HG03280 (cell line): ENCODE measurements at regions not wholly inside any gene's neighbourhood (a gene's known extent, or its start where the extent isn't known, plus 50 kb on each side); places are given as distances from the start of the nearest gene placed in this dataset.

Experiments
- ATAC-seq: cut with Tn5 transposase; IDR thresholded peaks from one replicate; pipeline ENCODE4 v1.9.1; 2021; ENCODE audit warnings: mild to moderate bottlenecking, moderate library complexity; ENCODE audit not compliant: unreplicated experiment

DNA sequence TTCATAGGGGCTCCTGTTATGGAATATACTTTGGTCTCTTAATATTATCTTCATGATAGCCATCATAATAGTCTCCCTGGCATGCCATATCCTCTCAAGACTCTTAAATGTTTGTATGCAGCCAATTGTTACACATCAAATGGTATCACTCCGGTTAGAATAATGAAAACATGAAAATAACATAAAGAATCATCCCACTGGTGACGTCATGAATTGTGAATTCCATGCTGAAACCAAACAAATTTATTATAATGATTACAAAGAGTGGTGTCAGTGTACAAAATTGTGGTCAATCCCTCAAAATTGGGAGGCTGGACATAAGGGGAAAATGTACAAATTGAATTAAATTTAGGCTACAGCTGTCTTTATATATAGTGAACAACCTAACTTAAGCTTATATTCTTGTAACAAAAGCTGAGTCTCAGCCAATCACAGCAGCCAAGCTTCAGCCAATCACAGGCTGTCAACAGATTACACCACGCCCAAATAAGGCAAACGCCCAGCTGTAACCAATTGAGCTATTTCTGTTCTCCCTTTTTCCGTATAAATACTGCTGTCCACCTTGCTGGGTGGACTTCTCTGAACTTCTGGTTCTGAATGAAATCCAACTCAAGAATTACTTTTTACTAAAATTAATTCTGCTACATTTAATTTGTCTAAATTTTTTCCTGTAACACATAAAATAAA is 156.1 kb downstream of the CHD9NB start:
- ATAC-seq = no peak

- no peak for ATAC-seq
Measured at GRCh38 chr16:52874042-52874441, 178.7 kb downstream of the CHD9NB start.

GRCh38 chr16:52872731-52873130 is 180.0 kb downstream of the CHD9NB start:
- ATAC-seq = no peak

DNA sequence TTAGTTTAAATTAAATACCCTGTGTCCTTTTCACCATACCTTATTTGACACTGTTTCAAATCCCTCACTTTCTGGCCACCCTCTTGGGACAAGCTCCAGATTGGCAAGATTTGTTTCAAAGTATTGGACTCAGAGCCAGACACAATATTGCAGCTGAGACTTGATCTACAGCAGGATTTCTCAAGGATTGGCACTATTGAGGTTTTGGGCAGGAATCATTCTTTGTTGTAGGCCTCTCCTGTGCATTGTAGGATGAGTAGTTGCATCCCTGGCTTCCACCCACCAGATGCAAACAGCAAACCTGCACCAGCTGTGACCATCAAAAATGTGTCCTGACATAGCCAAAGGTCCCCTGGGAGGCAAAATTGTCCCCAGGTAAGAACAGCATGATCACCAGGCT is 181.2 kb downstream of the CHD9NB start:
- ATAC-seq = no peak

DNA sequence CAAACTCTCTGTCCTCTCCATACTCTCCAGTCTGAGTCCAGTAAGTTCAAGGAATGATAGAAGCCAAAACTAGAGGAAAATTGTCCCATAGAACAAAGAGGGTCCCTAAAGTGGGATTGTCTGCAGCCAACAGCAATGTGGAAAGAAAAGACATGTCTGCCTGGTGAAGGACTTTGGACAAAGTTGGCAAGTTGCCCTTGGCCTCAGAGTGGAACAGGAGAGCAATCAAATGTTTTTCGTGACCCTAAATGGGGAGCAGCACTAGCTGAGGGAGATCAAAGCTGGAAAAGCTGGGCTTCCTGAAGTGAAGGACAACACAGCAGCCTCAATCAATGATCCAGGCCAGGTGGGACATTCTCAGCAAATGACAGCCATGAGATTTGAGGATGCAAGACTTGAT is 183.5 kb downstream of the CHD9NB start:
- ATAC-seq = no peak

- ATAC-seq = no peak
Measured at GRCh38 chr16:52863000-52863399, 189.7 kb downstream of the CHD9NB start.

- no peak for ATAC-seq
Measured at GRCh38 chr16:52861614-52862022, 191.1 kb downstream of the CHD9NB start.

GRCh38 chr16:52855463-52855862 is 197.2 kb downstream of the CHD9NB start:
- ATAC-seq = no peak

GRCh38 chr16:52852978-52853377 is 199.7 kb downstream of the CHD9NB start:
- ATAC-seq = no peak

DNA sequence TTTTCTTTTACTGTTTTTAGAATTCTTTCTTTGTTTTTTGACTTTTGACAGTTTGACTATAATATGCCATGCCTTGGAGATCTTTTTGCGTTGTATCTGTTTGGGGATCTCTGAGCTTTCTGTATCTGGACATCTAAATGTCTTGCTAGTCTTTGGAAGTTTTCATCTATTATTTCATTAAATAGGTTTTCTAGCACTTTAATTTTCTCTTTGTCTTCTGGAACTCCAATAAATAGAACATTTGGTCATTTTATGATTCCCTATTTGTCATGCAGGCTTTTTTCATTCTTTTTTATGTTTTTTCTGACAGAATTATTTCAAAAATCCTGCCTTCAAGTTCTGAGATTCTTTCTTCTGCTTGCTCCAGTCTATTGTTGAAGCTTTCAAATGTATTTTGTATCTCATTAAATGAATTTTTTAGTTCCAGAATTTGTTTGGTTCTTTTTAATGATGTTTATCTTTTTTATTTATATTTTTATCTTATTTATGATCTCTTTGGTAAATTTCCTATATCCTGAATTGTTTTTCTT is 201.4 kb downstream of the CHD9NB start:
- no peak for ATAC-seq

- ATAC-seq = no peak
Measured at GRCh38 chr16:52843381-52843780, 209.3 kb downstream of the CHD9NB start.

DNA sequence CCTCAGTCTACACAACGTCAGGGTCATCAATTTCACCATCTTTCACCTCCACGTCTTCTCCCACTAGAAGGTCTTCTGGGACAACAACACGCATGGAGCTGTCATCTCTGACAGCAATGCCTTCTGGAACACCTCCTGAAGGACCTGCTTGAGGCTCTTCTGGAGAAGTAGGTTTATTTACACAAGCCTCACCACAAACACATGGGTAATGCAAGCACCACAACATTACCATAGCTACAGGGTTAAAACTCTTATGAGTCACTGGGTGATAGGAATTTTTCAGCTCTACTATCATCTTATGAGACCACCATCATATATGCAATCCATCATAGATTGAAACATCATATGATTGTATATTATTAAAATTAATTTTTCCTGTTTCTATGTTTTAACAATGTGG is 215.4 kb downstream of the CHD9NB start:
- ATAC-seq = no peak

DNA sequence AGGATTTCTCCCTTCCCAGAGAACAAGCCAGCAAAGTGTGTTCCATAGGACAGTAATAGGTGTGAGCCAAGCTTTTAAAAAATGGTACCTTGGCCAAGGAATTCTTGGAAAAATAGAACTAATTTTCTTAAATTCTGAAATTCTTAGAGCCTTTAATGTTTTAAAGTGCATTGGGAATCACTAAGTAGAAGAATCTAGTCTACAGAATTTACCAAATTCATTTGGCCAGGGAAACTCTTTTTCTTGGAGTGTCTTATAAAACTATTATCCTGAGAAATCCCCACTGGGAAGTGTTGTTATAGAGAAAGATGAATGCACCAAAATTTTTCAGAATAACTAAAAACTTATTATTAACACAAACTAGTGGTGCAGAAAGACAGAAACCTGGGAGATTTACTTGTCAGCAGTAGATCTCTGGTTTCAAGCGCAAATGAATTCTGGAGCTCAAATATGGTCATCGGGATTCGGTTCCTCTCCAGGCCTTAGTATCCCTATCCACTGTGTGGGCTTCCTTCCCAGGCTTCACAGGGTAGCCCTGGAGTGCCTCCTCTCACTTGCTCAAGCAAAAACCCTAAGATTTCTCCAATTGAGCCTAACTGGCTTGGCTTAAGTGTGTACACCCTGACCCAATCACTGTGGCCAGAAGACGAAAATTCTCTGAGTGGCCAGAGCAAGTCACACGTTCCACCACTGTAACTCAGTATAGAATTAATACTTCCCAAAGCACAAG is 217.8 kb downstream of the CHD9NB start:
- ATAC-seq = no peak

DNA sequence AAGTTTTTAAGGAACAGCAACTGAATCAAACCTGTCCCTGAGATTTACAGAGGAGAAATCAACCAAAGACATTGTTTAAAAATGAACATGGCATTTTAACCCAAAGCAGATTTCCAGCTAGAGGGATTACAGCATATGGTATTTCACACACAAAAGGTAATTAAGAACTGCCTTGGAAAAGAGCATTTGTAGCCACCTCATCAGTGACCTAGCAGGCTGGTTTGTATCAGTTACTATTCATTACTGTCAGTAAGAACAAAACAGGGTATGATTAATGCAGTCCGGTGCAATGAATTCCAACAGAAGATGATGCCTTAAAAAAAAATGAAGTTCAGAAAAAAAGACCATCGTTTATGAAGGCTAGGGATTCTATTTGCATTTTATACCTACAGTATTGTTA is 219.9 kb downstream of the CHD9NB start:
- no peak for ATAC-seq

- ATAC-seq = no peak
Measured at GRCh38 chr16:52827456-52827855, 225.2 kb downstream of the CHD9NB start.

- no peak for ATAC-seq
Measured at GRCh38 chr16:52825892-52826291, 226.8 kb downstream of the CHD9NB start.

- no peak for ATAC-seq
Measured at GRCh38 chr16:52819808-52820207, 232.9 kb downstream of the CHD9NB start.

- no peak for ATAC-seq
Measured at GRCh38 chr16:52819405-52819804, 233.3 kb downstream of the CHD9NB start.

GRCh38 chr16:52817696-52818095 is 235.0 kb downstream of the CHD9NB start:
- no peak for ATAC-seq

DNA sequence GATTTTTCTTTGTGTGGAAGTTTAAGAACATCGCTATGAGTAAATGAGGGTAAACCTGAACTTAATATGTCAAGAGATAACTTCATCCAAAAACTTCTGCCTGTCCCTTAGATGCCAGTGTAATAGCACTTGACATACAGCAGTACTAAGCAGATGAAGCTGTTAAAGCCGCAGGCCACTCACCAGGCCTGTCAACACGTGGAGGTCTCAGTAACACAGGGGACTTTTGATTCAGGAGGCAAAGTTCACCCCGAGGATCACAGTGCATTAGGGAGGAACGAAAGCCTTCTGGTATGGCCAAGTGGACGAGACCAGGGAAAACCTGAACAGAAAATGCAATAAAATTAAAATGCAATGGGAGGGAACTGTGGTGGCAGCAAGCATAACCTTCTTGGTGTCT is 235.7 kb downstream of the CHD9NB start:
- no peak for ATAC-seq

DNA sequence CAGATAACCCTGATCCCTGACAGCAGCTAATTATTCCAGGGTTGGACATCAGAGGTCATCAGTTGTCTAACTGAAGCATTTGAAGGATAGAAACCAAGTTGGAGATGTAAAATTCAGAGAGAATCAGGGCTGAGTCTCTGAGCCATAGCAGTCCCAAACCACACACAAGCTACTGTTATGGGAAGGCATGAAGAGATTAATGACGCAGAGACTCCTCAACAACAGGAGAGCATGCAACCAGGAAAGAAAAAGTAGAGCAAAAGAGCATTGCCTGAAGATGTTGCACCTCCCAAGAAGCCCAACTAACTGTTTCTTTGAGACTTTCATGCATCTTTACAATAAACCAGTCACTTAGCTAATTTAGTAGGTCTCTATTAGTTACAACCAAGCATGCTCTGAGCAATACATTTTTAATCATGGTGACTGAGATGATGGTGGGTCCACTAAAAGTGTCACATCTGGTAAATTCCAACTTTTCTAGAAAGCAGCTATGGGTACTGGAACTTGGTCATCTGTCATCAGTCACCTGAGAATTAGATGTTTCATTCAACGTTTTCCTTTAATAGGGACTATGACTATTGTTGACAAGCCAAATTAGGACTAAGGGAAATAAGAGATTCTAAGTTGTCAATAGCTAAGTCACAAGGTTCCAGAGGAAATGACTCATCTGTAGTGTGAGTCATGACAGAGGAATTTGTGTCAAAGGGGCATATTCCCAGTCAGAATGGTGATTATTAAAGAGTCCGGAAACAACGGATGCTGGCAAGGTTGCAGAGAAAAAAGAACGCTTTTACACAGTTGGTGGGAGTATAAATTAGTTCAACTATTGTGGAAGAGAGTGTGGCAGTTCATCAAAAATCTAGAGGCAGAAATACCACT is 239.8 kb downstream of the CHD9NB start:
- ATAC-seq = no peak
